GM23338 (cell line): ENCODE measurements at regions not wholly inside any gene's neighbourhood (a gene's known extent, or its start where the extent isn't known, plus 50 kb on each side); places are given as distances from the start of the nearest gene placed in this dataset.

ENCODE experiments used
- ATAC-seq: fragments of 200-7000 bp; cut with Tn5 transposase; 3 replicates; pipeline ENCODE4 v1.9.1; 2020
- DNase-seq: peaks from one replicate; pipeline ENCODE4 v3.0.0-alpha.2; 2015; ENCODE audit warnings: low spot score
- H2AFZ ChIP-seq: fragments of 200-600 bp; sonication (generic); 2 replicates; pipeline ENCODE4 v1.8.0; 2016; ENCODE audit warnings: antibody characterized with exemption, mild to moderate bottlenecking, moderate library complexity
- H3F3A ChIP-seq: fragments of 200-600 bp; sonication (generic); replicated peaks from 2 replicates; pipeline ENCODE4 v1.8.0; 2017; ENCODE audit warnings: antibody characterized with exemption, mixed run types, low read depth
- H3K27ac ChIP-seq: fragments of 200-600 bp; sonication (generic); 2 replicates; pipeline ENCODE4 v1.6.1; 2016; ENCODE audit warnings: low read depth
- H3K27me3 ChIP-seq: fragments of 200-600 bp; sonication (generic); 2 replicates; pipeline ENCODE4 v1.8.0; 2016; ENCODE audit warnings: mild to moderate bottlenecking, mixed run types, moderate library complexity; ENCODE audit not compliant: insufficient read depth
- H3K36me3 ChIP-seq: fragments of 200-600 bp; sonication (generic); 2 replicates; pipeline ENCODE4 v1.8.0; 2016; ENCODE audit warnings: mild to moderate bottlenecking; ENCODE audit not compliant: insufficient read depth
- H3K4me1 ChIP-seq: fragments of 200-600 bp; sonication (generic); 2 replicates; pipeline ENCODE4 v1.8.0; 2016; ENCODE audit warnings: mild to moderate bottlenecking, moderate library complexity; ENCODE audit not compliant: insufficient read depth
- H3K4me2 ChIP-seq: fragments of 200-600 bp; sonication (generic); 2 replicates; pipeline ENCODE4 v1.7.1; 2017; ENCODE audit warnings: mixed run types
- H3K4me3 ChIP-seq: fragments of 200-600 bp; sonication (generic); 2 replicates; pipeline ENCODE4 v1.6.1; 2016; ENCODE audit warnings: mixed run types
- H3K79me2 ChIP-seq: fragments of 200-600 bp; sonication (generic); replicated peaks from 2 replicates; pipeline ENCODE4 v1.8.0; 2017; ENCODE audit warnings: mild to moderate bottlenecking; ENCODE audit not compliant: insufficient read depth
- H3K9me2 ChIP-seq: fragments of 200-600 bp; sonication (generic); 2 replicates; pipeline ENCODE4 v1.8.0; 2017; ENCODE audit not compliant: insufficient read depth
- H4K20me1 ChIP-seq: fragments of 200-600 bp; sonication (generic); replicated peaks from 2 replicates; pipeline ENCODE4 v1.8.0; 2017; ENCODE audit warnings: mild to moderate bottlenecking; ENCODE audit not compliant: insufficient read depth
- H3K27ac Mint-ChIP-seq: 2 replicates; pipeline ENCODE4 v1.8.0; 2020; ENCODE audit warnings: inconsistent platforms, mild to moderate bottlenecking, moderate library complexity, mixed read lengths
- H3K27me3 Mint-ChIP-seq: 3 replicates; pipeline ENCODE4 v1.8.0; 2022; ENCODE audit warnings: low read depth, mild to moderate bottlenecking, moderate library complexity, mixed read lengths, inconsistent platforms; ENCODE audit not compliant: insufficient read depth, poor library complexity
- H3K36me3 Mint-ChIP-seq: 3 replicates; pipeline ENCODE4 v1.8.0; 2021; ENCODE audit warnings: low read depth, mild to moderate bottlenecking, inconsistent platforms, moderate library complexity, mixed read lengths
- H3K4me1 Mint-ChIP-seq: 3 replicates; pipeline ENCODE4 v1.8.0; 2020; ENCODE audit warnings: mild to moderate bottlenecking, inconsistent platforms, mixed read lengths
- H3K4me3 Mint-ChIP-seq: 3 replicates; pipeline ENCODE4 v1.8.0; 2021; ENCODE audit warnings: moderate library complexity, mild to moderate bottlenecking, inconsistent platforms, mixed read lengths
- H3K9me3 Mint-ChIP-seq: 3 replicates; pipeline ENCODE4 v1.8.0; 2020; ENCODE audit warnings: moderate library complexity, mild to moderate bottlenecking, inconsistent platforms, mixed read lengths
- EZH2 ChIP-seq: fragments of 200-600 bp; sonication (generic); IDR thresholded peaks from one replicate; pipeline ENCODE4 v1.8.0; 2017; ENCODE audit warnings: antibody characterized with exemption, mild to moderate bottlenecking, low read depth; ENCODE audit not compliant: unreplicated experiment
- JUNB ChIP-seq: IDR thresholded peaks from one replicate; pipeline ENCODE4 v1.6.1; 2016; ENCODE audit warnings: antibody characterized with exemption; ENCODE audit not compliant: unreplicated experiment
- NANOG ChIP-seq: IDR thresholded peaks from 2 replicates; pipeline ENCODE4 v1.6.1; 2016; ENCODE audit warnings: antibody characterized with exemption, borderline replicate concordance
- POLR2AphosphoS5 ChIP-seq: IDR thresholded peaks from 2 replicates; pipeline ENCODE4 v1.6.1; 2016; ENCODE audit warnings: antibody characterized with exemption, low read depth
- STAT1 ChIP-seq: IDR thresholded peaks from one replicate; pipeline ENCODE4 v1.6.1; 2016; ENCODE audit warnings: antibody characterized with exemption; ENCODE audit not compliant: unreplicated experiment
- ZNF331 ChIP-seq: fragments of 250-450 bp; sonication (Bioruptor Pico); IDR thresholded peaks from 2 replicates; pipeline ENCODE4 v1.5.0; 2020; ENCODE audit warnings: low read depth, mild to moderate bottlenecking, moderate library complexity
- TF ChIP-seq, protein P1 (sequence below), 2 experiments: fragments of 200-600 bp in 1 of 2; sonication (generic) in 1 of 2; conservative IDR thresholded peaks; 2 replicates each; pipeline versions ENCODE4 v1.5.1 to v1.6.1; 2016 to 2017; ENCODE audit warnings: antibody characterized with exemption in 2 of 2, low read depth in 2 of 2, mild to moderate bottlenecking in 2 of 2, moderate library complexity in 1 of 2
- TF ChIP-seq, protein P2 (sequence below): IDR thresholded peaks from one replicate; pipeline ENCODE4 v1.6.1; 2018; ENCODE audit warnings: antibody characterized with exemption; ENCODE audit not compliant: unreplicated experiment
- TF ChIP-seq, protein P3 (sequence below): fragments of 250-450 bp; sonication (Bioruptor Pico); IDR thresholded peaks from 2 replicates; pipeline ENCODE4 v1.5.0; 2020; ENCODE audit warnings: mild to moderate bottlenecking, moderate library complexity

DNA sequence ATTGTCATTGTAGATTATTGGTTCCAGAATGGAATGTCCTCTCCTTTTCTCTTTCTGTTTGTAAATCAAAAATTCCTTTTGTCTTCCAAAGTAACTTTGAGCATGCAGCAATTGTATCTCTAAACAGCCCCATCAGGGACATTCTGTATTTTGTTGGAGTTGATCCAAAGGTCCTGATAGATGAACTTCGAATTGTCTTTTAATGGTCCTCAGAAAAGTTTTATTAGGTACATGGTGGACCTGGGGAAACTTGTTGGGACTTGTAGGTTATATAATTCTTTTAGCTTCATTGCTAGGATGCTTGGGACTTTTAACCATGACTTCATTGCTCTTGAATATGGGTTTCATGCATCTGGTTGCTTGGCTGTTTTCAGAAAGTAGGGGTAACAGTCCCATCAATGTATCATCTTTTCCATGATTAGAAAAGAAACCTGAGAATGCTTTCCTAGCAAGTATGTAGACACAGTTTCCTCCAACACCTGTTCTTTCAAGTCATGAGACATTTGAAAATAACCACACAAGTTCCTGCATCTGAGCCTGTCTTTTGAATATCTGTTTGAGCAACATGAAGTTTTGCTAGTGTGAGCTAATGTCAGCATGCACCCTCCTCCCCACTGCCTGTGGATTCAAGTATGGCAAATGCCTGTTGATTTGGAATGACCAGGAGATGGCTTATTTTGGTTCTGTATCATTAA is 413.1 kb downstream of the KCNRG start:
- no peak for ATAC-seq
- peak; percentile 15 for DNase-seq
- Histone ChIP-seq H3F3A (no peaks in the 10 kb centered on the region), H3K4me2 (no peak overlapping the region), H3K79me2 (no peaks in the 10 kb centered on the region), H3K27ac (no peak overlapping the region), H3K4me1 (peaks cover 7% of the 10 kb centered on the region; the same call in 1 of the 2 replicates), H3K36me3 (no peaks in the 10 kb centered on the region), H4K20me1 (no peaks in the 10 kb centered on the region), H3K4me3 (no peak overlapping the region), H2AFZ (no peak overlapping the region), H3K27me3 (no peaks in the 10 kb centered on the region), H3K9me2 (peaks cover 6% of the 10 kb centered on the region; the same call in 1 of the 2 replicates)
- H3K36me3 Mint-ChIP-seq, result no peaks in the 10 kb centered on the region
- no peaks in the 10 kb centered on the region for H3K27me3 Mint-ChIP-seq
- H3K9me3 Mint-ChIP-seq, result no peaks in the 10 kb centered on the region
- H3K4me3 Mint-ChIP-seq, result no peak overlapping the region
- no peak overlapping the region for H3K27ac Mint-ChIP-seq
- H3K4me1 Mint-ChIP-seq, result peaks cover 14% of the 10 kb centered on the region; the same call in 2 of the 3 replicates
- TF ChIP-seq POLR2AphosphoS5, result no peak
- no peak for TF ChIP-seq EZH2
- no peak for TF ChIP-seq STAT1

DNA sequence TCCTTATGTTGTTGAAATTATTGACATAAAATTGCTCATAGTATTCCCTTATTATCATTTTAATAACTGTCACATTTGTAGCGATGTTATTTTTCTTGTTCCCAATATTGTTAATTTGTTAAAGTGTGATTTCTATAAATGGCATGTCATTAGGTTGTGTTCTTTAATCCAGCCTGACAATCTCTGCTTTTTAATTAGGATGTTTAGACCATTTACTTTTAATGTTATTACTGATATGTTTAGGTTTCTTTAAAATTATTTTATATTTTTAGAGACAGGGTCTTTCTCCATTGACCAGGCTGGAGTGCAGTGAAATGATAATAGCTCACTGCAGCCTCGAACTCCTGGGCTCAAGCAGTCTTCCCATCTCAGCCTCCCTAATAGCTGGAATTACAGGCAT is 408.5 kb downstream of the DLEU7 start:
- no peaks in the 10 kb centered on the region for H3K4me1 ChIP-seq
- H3K27me3 ChIP-seq, result no peaks in the 10 kb centered on the region
- H4K20me1 ChIP-seq, result no peaks in the 10 kb centered on the region
- no peak for ATAC-seq
- no peak overlapping the region for H3K27ac ChIP-seq
- no peak overlapping the region for H2AFZ ChIP-seq
- no peak overlapping the region for H3K4me3 Mint-ChIP-seq
- no peak overlapping the region for H3K27ac Mint-ChIP-seq
- H3K36me3 Mint-ChIP-seq, result no peaks in the 10 kb centered on the region
- no peaks in the 10 kb centered on the region; the same call in 2 of the 3 replicates for H3K9me3 Mint-ChIP-seq
- H3K4me2 ChIP-seq, result no peak overlapping the region
- no peaks in the 10 kb centered on the region for H3K27me3 Mint-ChIP-seq
- no peaks in the 10 kb centered on the region for H3K79me2 ChIP-seq
- peaks cover under 1% of the 10 kb centered on the region; the same call in 1 of the 3 replicates for H3K4me1 Mint-ChIP-seq
- no peak for DNase-seq
- H3K36me3 ChIP-seq, result no peaks in the 10 kb centered on the region
- no peaks in the 10 kb centered on the region for H3F3A ChIP-seq
- H3K4me3 ChIP-seq, result no peak overlapping the region
- no peaks in the 10 kb centered on the region; the same call in 1 of the 2 replicates for H3K9me2 ChIP-seq
- TF ChIP-seq NANOG (no peak), JUNB (no peak), ZNF331 (no peak), STAT1 (no peak), EZH2 (no peak), POLR2AphosphoS5 (no peak)
- TF ChIP-seq, protein P1, sequence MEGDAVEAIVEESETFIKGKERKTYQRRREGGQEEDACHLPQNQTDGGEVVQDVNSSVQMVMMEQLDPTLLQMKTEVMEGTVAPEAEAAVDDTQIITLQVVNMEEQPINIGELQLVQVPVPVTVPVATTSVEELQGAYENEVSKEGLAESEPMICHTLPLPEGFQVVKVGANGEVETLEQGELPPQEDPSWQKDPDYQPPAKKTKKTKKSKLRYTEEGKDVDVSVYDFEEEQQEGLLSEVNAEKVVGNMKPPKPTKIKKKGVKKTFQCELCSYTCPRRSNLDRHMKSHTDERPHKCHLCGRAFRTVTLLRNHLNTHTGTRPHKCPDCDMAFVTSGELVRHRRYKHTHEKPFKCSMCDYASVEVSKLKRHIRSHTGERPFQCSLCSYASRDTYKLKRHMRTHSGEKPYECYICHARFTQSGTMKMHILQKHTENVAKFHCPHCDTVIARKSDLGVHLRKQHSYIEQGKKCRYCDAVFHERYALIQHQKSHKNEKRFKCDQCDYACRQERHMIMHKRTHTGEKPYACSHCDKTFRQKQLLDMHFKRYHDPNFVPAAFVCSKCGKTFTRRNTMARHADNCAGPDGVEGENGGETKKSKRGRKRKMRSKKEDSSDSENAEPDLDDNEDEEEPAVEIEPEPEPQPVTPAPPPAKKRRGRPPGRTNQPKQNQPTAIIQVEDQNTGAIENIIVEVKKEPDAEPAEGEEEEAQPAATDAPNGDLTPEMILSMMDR (conservative IDR thresholded peaks at IDR 0.05; ENCODE audit: low read depth in 2 of 2), result no peak
- TF ChIP-seq, protein P2, sequence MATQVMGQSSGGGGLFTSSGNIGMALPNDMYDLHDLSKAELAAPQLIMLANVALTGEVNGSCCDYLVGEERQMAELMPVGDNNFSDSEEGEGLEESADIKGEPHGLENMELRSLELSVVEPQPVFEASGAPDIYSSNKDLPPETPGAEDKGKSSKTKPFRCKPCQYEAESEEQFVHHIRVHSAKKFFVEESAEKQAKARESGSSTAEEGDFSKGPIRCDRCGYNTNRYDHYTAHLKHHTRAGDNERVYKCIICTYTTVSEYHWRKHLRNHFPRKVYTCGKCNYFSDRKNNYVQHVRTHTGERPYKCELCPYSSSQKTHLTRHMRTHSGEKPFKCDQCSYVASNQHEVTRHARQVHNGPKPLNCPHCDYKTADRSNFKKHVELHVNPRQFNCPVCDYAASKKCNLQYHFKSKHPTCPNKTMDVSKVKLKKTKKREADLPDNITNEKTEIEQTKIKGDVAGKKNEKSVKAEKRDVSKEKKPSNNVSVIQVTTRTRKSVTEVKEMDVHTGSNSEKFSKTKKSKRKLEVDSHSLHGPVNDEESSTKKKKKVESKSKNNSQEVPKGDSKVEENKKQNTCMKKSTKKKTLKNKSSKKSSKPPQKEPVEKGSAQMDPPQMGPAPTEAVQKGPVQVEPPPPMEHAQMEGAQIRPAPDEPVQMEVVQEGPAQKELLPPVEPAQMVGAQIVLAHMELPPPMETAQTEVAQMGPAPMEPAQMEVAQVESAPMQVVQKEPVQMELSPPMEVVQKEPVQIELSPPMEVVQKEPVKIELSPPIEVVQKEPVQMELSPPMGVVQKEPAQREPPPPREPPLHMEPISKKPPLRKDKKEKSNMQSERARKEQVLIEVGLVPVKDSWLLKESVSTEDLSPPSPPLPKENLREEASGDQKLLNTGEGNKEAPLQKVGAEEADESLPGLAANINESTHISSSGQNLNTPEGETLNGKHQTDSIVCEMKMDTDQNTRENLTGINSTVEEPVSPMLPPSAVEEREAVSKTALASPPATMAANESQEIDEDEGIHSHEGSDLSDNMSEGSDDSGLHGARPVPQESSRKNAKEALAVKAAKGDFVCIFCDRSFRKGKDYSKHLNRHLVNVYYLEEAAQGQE, result no peak
- TF ChIP-seq, protein P3, sequence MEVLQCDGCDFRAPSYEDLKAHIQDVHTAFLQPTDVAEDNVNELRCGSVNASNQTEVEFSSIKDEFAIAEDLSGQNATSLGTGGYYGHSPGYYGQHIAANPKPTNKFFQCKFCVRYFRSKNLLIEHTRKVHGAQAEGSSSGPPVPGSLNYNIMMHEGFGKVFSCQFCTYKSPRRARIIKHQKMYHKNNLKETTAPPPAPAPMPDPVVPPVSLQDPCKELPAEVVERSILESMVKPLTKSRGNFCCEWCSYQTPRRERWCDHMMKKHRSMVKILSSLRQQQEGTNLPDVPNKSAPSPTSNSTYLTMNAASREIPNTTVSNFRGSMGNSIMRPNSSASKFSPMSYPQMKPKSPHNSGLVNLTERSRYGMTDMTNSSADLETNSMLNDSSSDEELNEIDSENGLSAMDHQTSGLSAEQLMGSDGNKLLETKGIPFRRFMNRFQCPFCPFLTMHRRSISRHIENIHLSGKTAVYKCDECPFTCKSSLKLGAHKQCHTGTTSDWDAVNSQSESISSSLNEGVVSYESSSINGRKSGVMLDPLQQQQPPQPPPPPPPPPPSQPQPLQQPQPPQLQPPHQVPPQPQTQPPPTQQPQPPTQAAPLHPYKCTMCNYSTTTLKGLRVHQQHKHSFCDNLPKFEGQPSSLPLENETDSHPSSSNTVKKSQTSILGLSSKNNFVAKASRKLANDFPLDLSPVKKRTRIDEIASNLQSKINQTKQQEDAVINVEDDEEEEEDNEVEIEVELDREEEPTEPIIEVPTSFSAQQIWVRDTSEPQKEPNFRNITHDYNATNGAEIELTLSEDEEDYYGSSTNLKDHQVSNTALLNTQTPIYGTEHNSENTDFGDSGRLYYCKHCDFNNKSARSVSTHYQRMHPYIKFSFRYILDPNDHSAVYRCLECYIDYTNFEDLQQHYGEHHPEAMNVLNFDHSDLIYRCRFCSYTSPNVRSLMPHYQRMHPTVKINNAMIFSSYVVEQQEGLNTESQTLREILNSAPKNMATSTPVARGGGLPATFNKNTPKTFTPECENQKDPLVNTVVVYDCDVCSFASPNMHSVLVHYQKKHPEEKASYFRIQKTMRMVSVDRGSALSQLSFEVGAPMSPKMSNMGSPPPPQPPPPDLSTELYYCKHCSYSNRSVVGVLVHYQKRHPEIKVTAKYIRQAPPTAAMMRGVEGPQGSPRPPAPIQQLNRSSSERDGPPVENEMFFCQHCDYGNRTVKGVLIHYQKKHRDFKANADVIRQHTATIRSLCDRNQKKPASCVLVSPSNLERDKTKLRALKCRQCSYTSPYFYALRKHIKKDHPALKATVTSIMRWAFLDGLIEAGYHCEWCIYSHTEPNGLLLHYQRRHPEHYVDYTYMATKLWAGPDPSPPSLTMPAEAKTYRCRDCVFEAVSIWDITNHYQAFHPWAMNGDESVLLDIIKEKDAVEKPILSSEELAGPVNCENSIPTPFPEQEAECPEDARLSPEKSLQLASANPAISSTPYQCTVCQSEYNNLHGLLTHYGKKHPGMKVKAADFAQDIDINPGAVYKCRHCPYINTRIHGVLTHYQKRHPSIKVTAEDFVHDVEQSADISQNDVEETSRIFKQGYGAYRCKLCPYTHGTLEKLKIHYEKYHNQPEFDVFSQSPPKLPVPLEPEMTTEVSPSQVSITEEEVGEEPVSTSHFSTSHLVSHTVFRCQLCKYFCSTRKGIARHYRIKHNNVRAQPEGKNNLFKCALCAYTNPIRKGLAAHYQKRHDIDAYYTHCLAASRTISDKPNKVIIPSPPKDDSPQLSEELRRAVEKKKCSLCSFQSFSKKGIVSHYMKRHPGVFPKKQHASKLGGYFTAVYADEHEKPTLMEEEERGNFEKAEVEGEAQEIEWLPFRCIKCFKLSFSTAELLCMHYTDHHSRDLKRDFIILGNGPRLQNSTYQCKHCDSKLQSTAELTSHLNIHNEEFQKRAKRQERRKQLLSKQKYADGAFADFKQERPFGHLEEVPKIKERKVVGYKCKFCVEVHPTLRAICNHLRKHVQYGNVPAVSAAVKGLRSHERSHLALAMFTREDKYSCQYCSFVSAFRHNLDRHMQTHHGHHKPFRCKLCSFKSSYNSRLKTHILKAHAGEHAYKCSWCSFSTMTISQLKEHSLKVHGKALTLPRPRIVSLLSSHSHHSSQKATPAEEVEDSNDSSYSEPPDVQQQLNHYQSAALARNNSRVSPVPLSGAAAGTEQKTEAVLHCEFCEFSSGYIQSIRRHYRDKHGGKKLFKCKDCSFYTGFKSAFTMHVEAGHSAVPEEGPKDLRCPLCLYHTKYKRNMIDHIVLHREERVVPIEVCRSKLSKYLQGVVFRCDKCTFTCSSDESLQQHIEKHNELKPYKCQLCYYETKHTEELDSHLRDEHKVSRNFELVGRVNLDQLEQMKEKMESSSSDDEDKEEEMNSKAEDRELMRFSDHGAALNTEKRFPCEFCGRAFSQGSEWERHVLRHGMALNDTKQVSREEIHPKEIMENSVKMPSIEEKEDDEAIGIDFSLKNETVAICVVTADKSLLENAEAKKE (CRISPR knock-in tag), result no peak
